ENCODE measurements at regions not wholly inside any gene's neighbourhood (a gene's known extent, or its start where the extent isn't known, plus 50 kb on each side); places are given as distances from the start of the nearest gene placed in this dataset.

- no peak for TF ChIP-seq EZH2phosphoT487 (IDR thresholded peaks at IDR 0.05; ENCODE audit: insufficient read depth, low read depth)
- no peak for TF ChIP-seq EZH2 (IDR thresholded peaks at IDR 0.05; ENCODE audit: insufficient read depth, poor library complexity, severe bottlenecking)
Measured at GRCh38 chr22:25370322-25370721, 150.9 kb downstream of the CRYBB2 start.

Data from GM23248 (cell line).